ENCODE measurements at regions not wholly inside any gene's neighbourhood (a gene's known extent, or its start where the extent isn't known, plus 50 kb on each side); places are given as distances from the start of the nearest gene placed in this dataset.

GRCh38 chr12:74776378-74776777 is 238.7 kb downstream of the ATXN7L3B start (continued):
- TF ChIP-seq ETV6 (conservative IDR thresholded peaks at IDR 0.05 in 1 of 2, IDR thresholded peaks at IDR 0.05 in 1 of 2; ENCODE audit: borderline replicate concordance in 1 of 2, low read depth in 1 of 2), result no peak
- no peak for TF ChIP-seq MLLT1 (IDR thresholded peaks at IDR 0.05)
- no peak for TF ChIP-seq RUNX3 (IDR thresholded peaks at IDR 0.05; ENCODE audit: low read length)
- TF ChIP-seq GATAD2B (conservative IDR thresholded peaks at IDR 0.05; ENCODE audit: low read depth), result no peak
- TF ChIP-seq MAX (IDR thresholded peaks at IDR 0.05; ENCODE audit: low read depth, low read length), result no peak
- no peak for TF ChIP-seq NR2C1 (IDR thresholded peaks at IDR 0.05)
- TF ChIP-seq ZBED1 (IDR thresholded peaks at IDR 0.05; ENCODE audit: borderline replicate concordance), result no peak

- no TSS peak for BruUV-seq (replicated peaks)
- Histone ChIP-seq H3K9ac (ENCODE audit: control insufficient read depth, insufficient read depth, low read length) (no peak overlapping the region), H4K20me1 (ENCODE audit: control insufficient read depth, insufficient read depth) (no peaks in the 10 kb centered on the region), H3K4me3 (no peak overlapping the region), H3K79me2 (ENCODE audit: control insufficient read depth, insufficient read depth, low read length) (no peaks in the 10 kb centered on the region), H2AFZ (ENCODE audit: control insufficient read depth, low read depth, low read length) (no peak overlapping the region), H3K27ac (ENCODE audit: control insufficient read depth, insufficient read depth) (no peak overlapping the region), H3K9me3 (replicated peaks; ENCODE audit: control insufficient read depth, insufficient read depth, low read length) (no peaks in the 10 kb centered on the region), H3K4me2 (ENCODE audit: control insufficient read depth, insufficient read depth) (no peak overlapping the region), H3K36me3 (ENCODE audit: control insufficient read depth in 2 of 2, insufficient read depth in 2 of 2, low read length in 1 of 2) (no peaks in the 10 kb centered on the region), H3K27me3 (replicated peaks in 1 of 2; ENCODE audit: control insufficient read depth in 2 of 2, insufficient read depth in 2 of 2, low read length in 1 of 2) (no peaks in the 10 kb centered on the region), H3K4me1 (ENCODE audit: control insufficient read depth, insufficient read depth, low read length) (no peaks in the 10 kb centered on the region)
- 0% methylated on average over 2 of the region's 2 CpGs for WGBS (ENCODE audit: insufficient coverage, insufficient replicate concordance, low lambda C conversion rate, missing lambda C conversion rate)
- ATAC-seq (no peak), DNase-seq (ENCODE audit: low read depth, low spot score) (no peak), FAIRE-seq (no peak)
- ChIA-PET POLR2A (interaction anchor here (0.6 kb wide), 1 partner anchor 1420 kb away, joined by 3 read pairs; no protein-coding TSS in a partner anchor), RAD21 (ENCODE audit: unreplicated experiment) (no interaction called here), SMC1A (ENCODE audit: uncharacterized antibody, unreplicated experiment) (no interaction called here), CTCF (no interaction called here)
- intact Hi-C loops (cut with micrococcal nuclease; ENCODE audit: unreplicated experiment), result no loop called here
- in situ Hi-C loops (cut with MboI), result no loop called here
- TF ChIP-seq E4F1 (IDR thresholded peaks at IDR 0.05; ENCODE audit: borderline replicate concordance, partially characterized antibody) (no peak), POU2F2 (IDR thresholded peaks at IDR 0.05; ENCODE audit: borderline replicate concordance, low read depth, low read length) (no peak), STAT3 (IDR thresholded peaks at IDR 0.05; ENCODE audit: low read depth, low read length) (no peak), BHLHE40 (IDR thresholded peaks at IDR 0.05; ENCODE audit: borderline replicate concordance in 1 of 2, low read depth in 2 of 2, low read length in 1 of 2) (no peak), TCF12 (IDR thresholded peaks at IDR 0.05; ENCODE audit: low read depth, low read length) (no peak), POLR2AphosphoS5 (IDR thresholded peaks at IDR 0.05; ENCODE audit: low read length) (no peak), SRF (IDR thresholded peaks at IDR 0.05; ENCODE audit: low read depth in 2 of 2, low read length in 2 of 2) (no peak), TARDBP (IDR thresholded peaks at IDR 0.05; ENCODE audit: borderline replicate concordance) (no peak), CBX5 (IDR thresholded peaks at IDR 0.05; ENCODE audit: low read depth) (no peak), ZSCAN29 (IDR thresholded peaks at IDR 0.05) (no peak)
Measured at GRCh38 chr12:74780182-74780849, 242.7 kb downstream of the ATXN7L3B start.
